ENCODE measurements at regions not wholly inside any gene's neighbourhood (a gene's known extent, or its start where the extent isn't known, plus 50 kb on each side); places are given as distances from the start of the nearest gene placed in this dataset.

DNA sequence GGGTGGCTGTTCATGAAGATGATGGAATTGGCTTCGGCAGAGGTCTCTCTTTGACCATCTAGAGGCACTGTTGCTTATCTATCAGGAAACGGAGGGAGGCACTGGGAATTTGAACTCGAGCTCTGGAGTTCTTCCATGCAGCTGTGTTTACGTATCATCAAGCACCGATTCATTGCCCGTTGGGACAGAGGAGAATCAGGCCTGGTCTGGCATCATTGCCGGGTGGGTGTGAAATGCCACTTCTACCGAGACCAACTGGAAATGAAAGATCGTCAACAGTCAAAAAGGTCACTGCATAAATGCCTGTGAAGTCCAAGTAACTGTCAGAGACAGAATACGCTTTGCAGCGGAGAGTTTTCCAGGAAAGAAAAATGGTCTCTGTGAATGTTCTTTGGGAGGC is 166.9 kb downstream of the ASMT start:
- TF ChIP-seq, protein P1, sequence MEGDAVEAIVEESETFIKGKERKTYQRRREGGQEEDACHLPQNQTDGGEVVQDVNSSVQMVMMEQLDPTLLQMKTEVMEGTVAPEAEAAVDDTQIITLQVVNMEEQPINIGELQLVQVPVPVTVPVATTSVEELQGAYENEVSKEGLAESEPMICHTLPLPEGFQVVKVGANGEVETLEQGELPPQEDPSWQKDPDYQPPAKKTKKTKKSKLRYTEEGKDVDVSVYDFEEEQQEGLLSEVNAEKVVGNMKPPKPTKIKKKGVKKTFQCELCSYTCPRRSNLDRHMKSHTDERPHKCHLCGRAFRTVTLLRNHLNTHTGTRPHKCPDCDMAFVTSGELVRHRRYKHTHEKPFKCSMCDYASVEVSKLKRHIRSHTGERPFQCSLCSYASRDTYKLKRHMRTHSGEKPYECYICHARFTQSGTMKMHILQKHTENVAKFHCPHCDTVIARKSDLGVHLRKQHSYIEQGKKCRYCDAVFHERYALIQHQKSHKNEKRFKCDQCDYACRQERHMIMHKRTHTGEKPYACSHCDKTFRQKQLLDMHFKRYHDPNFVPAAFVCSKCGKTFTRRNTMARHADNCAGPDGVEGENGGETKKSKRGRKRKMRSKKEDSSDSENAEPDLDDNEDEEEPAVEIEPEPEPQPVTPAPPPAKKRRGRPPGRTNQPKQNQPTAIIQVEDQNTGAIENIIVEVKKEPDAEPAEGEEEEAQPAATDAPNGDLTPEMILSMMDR (IDR thresholded peaks at IDR 0.05) = no peak
- TF ChIP-seq EZH2phosphoT487 (IDR thresholded peaks at IDR 0.05) = no peak

Data from neural progenitor cell (in vitro differentiated cells).